CD4-positive, alpha-beta T cell (primary cell): ENCODE measurements at regions not wholly inside any gene's neighbourhood (a gene's known extent, or its start where the extent isn't known, plus 50 kb on each side); places are given as distances from the start of the nearest gene placed in this dataset.

Experiments used
- ATAC-seq: fragments of 200-7000 bp; cut with Tn5 transposase; one replicate; pipeline ENCODE4 v1.10.0; 2022; ENCODE audit warnings: mild to moderate bottlenecking; ENCODE audit not compliant: poor library complexity
- CTCF ChIA-PET: fragments of 350-600 bp; sonication (Branson Sonifier 250); formaldehyde crosslinking; loops from one replicate; lab custom pipeline; 2021; ENCODE audit warnings: antibody characterized with exemption, inconsistent platforms; lab: Charles Lee
- POLR2A ChIA-PET: fragments of 350-600 bp; sonication (Branson Sonifier 250); formaldehyde crosslinking; loops from one replicate; lab custom pipeline; 2021; ENCODE audit warnings: antibody characterized with exemption, inconsistent platforms; lab: Charles Lee
- DNase-seq, 14 experiments: peaks; one replicate each; pipeline ENCODE4 v3.0.0-alpha.2; 2013 to 2020; ENCODE audit warnings: mixed read lengths in 2 of 14
- H3K27ac ChIP-seq, 2 donors: one replicate each; pipeline versions ENCODE4 v1.5.1 to v1.7.0; 2013; ENCODE audit warnings: low read length in 2 of 2, low read depth in 1 of 2, mild to moderate bottlenecking in 1 of 2
- H3K27me3 ChIP-seq, 2 experiments: 1 replicate in 1 of 2; 2 replicates in 1 of 2; pipeline versions ENCODE4 v1.6.1 to v1.7.0; 2013; ENCODE audit warnings: low read length in 2 of 2, control low read depth in 1 of 2, mild to moderate bottlenecking in 1 of 2, moderate library complexity in 1 of 2; ENCODE audit not compliant: insufficient read depth in 2 of 2, control insufficient read depth in 1 of 2
- H3K36me3 ChIP-seq: one replicate; pipeline ENCODE4 v1.6.1; 2013; ENCODE audit warnings: low read length, control low read depth; ENCODE audit not compliant: insufficient read depth
- H3K4me1 ChIP-seq: one replicate; pipeline ENCODE4 v1.6.1; 2013; ENCODE audit warnings: low read length, control low read depth; ENCODE audit not compliant: insufficient read depth
- H3K4me3 ChIP-seq: one replicate; pipeline ENCODE4 v1.5.1; 2013; ENCODE audit warnings: mild to moderate bottlenecking, low read length, moderate library complexity
- H3K9me3 ChIP-seq, 2 experiments: 1 replicate in 1 of 2; 2 replicates in 1 of 2; pipeline versions ENCODE4 v1.6.1 to v1.7.0; 2013; ENCODE audit warnings: low read length in 2 of 2, mild to moderate bottlenecking in 2 of 2, control low read depth in 1 of 2, moderate library complexity in 1 of 2; ENCODE audit not compliant: control insufficient read depth in 1 of 2, insufficient read depth in 1 of 2
- H3K27ac Mint-ChIP-seq: one replicate; pipeline ENCODE4 v1.8.0; 2020; ENCODE audit warnings: mixed read lengths
- H3K27me3 Mint-ChIP-seq: one replicate; pipeline ENCODE4 v1.8.0; 2021; ENCODE audit warnings: mixed read lengths
- H3K36me3 Mint-ChIP-seq: one replicate; pipeline ENCODE4 v1.8.0; 2021; ENCODE audit warnings: low read depth, mixed read lengths
- H3K4me1 Mint-ChIP-seq: one replicate; pipeline ENCODE4 v1.8.0; 2021; ENCODE audit warnings: low read depth, mixed read lengths
- H3K4me3 Mint-ChIP-seq: one replicate; pipeline ENCODE4 v1.8.0; 2020; ENCODE audit warnings: mild to moderate bottlenecking, mixed read lengths
- H3K9me3 Mint-ChIP-seq: one replicate; pipeline ENCODE4 v1.8.0; 2020; ENCODE audit warnings: mixed read lengths
- CTCF ChIP-seq: fragments of 200-600 bp; IDR thresholded peaks from one replicate; pipeline ENCODE4 v1.8.0; 2022; ENCODE audit warnings: antibody characterized with exemption, mild to moderate bottlenecking
- intact Hi-C, 2 experiments: fragments of 100-400 bp; cut with DNase I in 1 of 2; cut with micrococcal nuclease in 1 of 2; formaldehyde crosslinking; loops; one replicate each; pipeline versions ENCODE4 v1.15.1 to v1.9.0; 2023 to 2025; cut with DNase I, micrococcal nuclease

DNA sequence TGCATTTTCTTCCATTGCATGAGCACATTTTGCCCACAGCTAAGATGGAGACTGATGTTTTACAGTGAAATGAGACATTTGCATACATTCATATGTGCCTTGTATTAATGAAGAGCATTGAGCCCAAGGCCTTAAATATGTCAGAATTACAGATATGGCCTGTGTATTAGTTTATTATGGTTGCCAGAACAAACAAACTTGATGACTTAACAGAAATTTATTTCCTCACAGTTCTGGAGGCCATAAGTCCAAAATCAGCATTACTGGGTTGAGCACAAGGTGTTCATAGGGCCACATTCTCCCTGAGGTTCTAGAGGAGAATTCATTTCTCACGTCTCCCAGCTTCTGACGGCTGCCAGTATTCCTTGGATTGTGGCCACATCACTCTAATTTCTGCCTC is 302.6 kb upstream of the TGFBR2 start:
- TF ChIP-seq CTCF, result no peak
- Histone ChIP-seq H3K27ac (no peak overlapping the region), H3K4me3 (no peak overlapping the region), H3K4me1 (no peaks in the 10 kb centered on the region), H3K27me3 (no peaks in the 10 kb centered on the region), H3K36me3 (no peaks in the 10 kb centered on the region), H3K9me3 (peaks cover 0 to 4% of the 10 kb centered on the region in 2 experiments)
- Mint-ChIP-seq H3K36me3 (no peaks in the 10 kb centered on the region), H3K27me3 (no peaks in the 10 kb centered on the region), H3K4me3 (no peak overlapping the region), H3K27ac (no peak overlapping the region), H3K4me1 (peaks cover 5% of the 10 kb centered on the region), H3K9me3 (peaks cover 5% of the 10 kb centered on the region)
- POLR2A ChIA-PET, result no interaction called here
- ATAC-seq (no peak), DNase-seq (no peak)
- intact Hi-C loops, result no loop called here
- CTCF ChIA-PET, result no interaction called here

DNA sequence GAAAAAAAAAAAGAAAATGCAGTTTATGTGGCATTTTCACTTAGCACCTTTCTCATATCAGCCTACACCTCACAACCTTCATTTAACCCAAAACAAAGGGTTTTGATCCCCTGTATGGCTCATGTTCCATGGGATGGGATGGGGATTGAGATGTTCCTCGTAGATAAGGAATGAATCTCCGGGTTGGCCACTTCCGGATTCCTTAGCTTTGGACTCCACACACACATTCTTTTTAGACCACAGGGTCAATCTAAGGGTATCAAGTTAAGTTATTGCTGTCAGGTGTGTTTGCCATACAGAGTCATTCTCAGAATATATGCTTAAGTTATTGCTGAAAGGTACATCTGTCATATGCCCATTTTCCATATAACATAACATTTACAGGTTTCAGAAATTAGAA is 301.4 kb upstream of the TGFBR2 start:
- ChIA-PET POLR2A (no interaction called here), CTCF (interaction anchor here (1.7 kb wide), 1 partner anchor 10 kb away, joined by 3 read pairs; no protein-coding TSS in a partner anchor)
- H3K4me1 ChIP-seq, result no peaks in the 10 kb centered on the region
- no peak for TF ChIP-seq CTCF
- H3K27me3 ChIP-seq, result no peaks in the 10 kb centered on the region
- H3K4me3 Mint-ChIP-seq, result no peak overlapping the region
- no peak overlapping the region for H3K27ac Mint-ChIP-seq
- peaks cover 0 to 4% of the 10 kb centered on the region in 2 experiments for H3K9me3 ChIP-seq
- intact Hi-C loops, result no loop called here
- H3K36me3 ChIP-seq, result no peaks in the 10 kb centered on the region
- no peaks in the 10 kb centered on the region for H3K36me3 Mint-ChIP-seq
- no peak overlapping the region for H3K27ac ChIP-seq
- H3K9me3 Mint-ChIP-seq, result peaks cover 5% of the 10 kb centered on the region
- no peaks in the 10 kb centered on the region for H3K27me3 Mint-ChIP-seq
- no peak overlapping the region for H3K4me3 ChIP-seq
- DNase-seq, result no peak
- H3K4me1 Mint-ChIP-seq, result no peaks in the 10 kb centered on the region
- no peak for ATAC-seq

GRCh38 chr3:30306896-30307295 is 299.5 kb upstream of the TGFBR2 start:
- H3K27me3 Mint-ChIP-seq, result no peaks in the 10 kb centered on the region
- H3K27ac Mint-ChIP-seq, result no peak overlapping the region
- POLR2A ChIA-PET, result no interaction called here
- H3K27ac ChIP-seq, result no peak overlapping the region
- CTCF ChIA-PET, result no interaction called here
- TF ChIP-seq CTCF, result no peak
- peaks cover 5% of the 10 kb centered on the region for H3K9me3 Mint-ChIP-seq
- H3K36me3 Mint-ChIP-seq, result no peaks in the 10 kb centered on the region
- H3K4me1 ChIP-seq, result no peaks in the 10 kb centered on the region
- ATAC-seq (no peak), DNase-seq (no peak)
- intact Hi-C loops, result no loop called here
- H3K36me3 ChIP-seq, result no peaks in the 10 kb centered on the region
- H3K27me3 ChIP-seq, result no peaks in the 10 kb centered on the region
- H3K4me1 Mint-ChIP-seq, result no peaks in the 10 kb centered on the region
- no peak overlapping the region for H3K4me3 ChIP-seq
- H3K4me3 Mint-ChIP-seq, result no peak overlapping the region
- peaks cover 0 to 4% of the 10 kb centered on the region in 2 experiments for H3K9me3 ChIP-seq
